Body of pancreas (tissue), 4 donors: ENCODE measurements at regions not wholly inside any gene's neighbourhood (a gene's known extent, or its start where the extent isn't known, plus 50 kb on each side); places are given as distances from the start of the nearest gene placed in this dataset.

Experiments used
- CTCF ChIP-seq, 7 experiments: fragments of 450-650 bp in 4 of 7; fragments of 200-600 bp in 3 of 7; sonication (generic) in 3 of 7; IDR thresholded peaks; one replicate each; pipeline ENCODE4 v1.5.1; 2016 to 2019; ENCODE audit warnings: antibody characterized with exemption in 7 of 7
- POLR2A ChIP-seq, 3 donors: fragments of 450-650 bp; IDR thresholded peaks; one replicate each; pipeline ENCODE4 v1.6.1; 2016; ENCODE audit warnings: antibody characterized with exemption in 3 of 3, mild to moderate bottlenecking in 2 of 3

- TF ChIP-seq CTCF (IDR thresholded peaks at IDR 0.05), result no peak
- no peak for TF ChIP-seq POLR2A (IDR thresholded peaks at IDR 0.05)
These were observed 430.6 kb downstream of the DTHD1 start for GRCh38 chr4:36712013-36712412.
